ENCODE measurements at regions not wholly inside any gene's neighbourhood (a gene's known extent, or its start where the extent isn't known, plus 50 kb on each side); places are given as distances from the start of the nearest gene placed in this dataset.

DNA sequence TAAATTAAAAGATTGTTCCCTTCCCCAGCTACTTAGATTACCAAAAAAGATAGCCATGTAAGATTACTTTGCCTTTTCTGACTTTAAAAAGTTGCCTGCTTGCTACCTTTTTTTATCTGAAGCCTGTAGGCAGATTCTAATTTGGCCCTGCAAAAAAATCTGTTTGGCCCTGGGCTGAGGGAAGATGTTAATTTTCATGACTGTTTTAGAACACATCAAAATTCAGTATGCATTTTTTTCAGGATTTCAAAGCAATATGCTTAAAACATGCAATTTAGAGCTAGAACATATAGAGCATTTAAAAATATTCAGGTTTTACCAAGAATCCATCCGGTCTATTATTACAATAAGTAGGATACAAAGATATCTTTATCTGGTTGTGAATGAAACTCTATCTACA, 563.6 kb downstream of the NR2F1-AS1 start:
- TF ChIP-seq CTCF (IDR thresholded peaks at IDR 0.05; ENCODE audit: low read length, missing control alignments) = no peak
- no peak for DNase-seq (ENCODE audit: low read depth)
- no peak overlapping the region for H3K4me3 ChIP-seq (replicated peaks; ENCODE audit: low read depth, low read length)

GRCh38 chr5:93010616-93011015, 570.4 kb downstream of the NR2F1-AS1 start:
- TF ChIP-seq CTCF (IDR thresholded peaks at IDR 0.05; ENCODE audit: low read length, missing control alignments) = no peak
- H3K4me3 ChIP-seq (replicated peaks; ENCODE audit: low read depth, low read length) = no peak overlapping the region
- no peak for DNase-seq (ENCODE audit: low read depth)

GRCh38 chr5:93010037-93010436, 571.0 kb downstream of the NR2F1-AS1 start:
- DNase-seq (ENCODE audit: low read depth) = no peak
- TF ChIP-seq CTCF (IDR thresholded peaks at IDR 0.05; ENCODE audit: low read length, missing control alignments) = no peak
- no peak overlapping the region for H3K4me3 ChIP-seq (replicated peaks; ENCODE audit: low read depth, low read length)

GRCh38 chr5:93008502-93009207, 572.4 kb downstream of the NR2F1-AS1 start:
- DNase-seq (ENCODE audit: low read depth) = peak; percentile 24
- no peak for TF ChIP-seq CTCF (IDR thresholded peaks at IDR 0.05; ENCODE audit: low read length, missing control alignments)
- no peak overlapping the region for H3K4me3 ChIP-seq (replicated peaks; ENCODE audit: low read depth, low read length)

DNA sequence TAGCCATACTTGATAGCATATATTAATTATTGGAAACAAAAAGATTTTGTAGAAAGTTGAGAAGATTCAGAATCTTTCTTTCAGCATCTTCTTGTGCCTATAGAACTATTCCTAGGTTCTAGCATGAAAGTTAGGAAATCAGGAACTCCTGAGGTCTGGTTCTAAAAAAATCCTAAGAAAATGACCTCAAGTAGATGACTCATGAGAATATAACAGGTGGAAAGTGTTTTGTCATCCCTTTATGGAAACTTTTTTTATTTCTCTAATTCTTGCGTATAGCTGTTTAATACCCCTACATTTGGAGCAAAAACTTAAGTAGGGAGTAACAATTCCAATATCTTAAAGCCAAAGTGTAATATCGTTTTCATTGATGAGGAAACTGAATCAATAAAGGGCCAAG, 574.1 kb downstream of the NR2F1-AS1 start:
- TF ChIP-seq CTCF (IDR thresholded peaks at IDR 0.05; ENCODE audit: low read length, missing control alignments) = no peak
- no peak overlapping the region for H3K4me3 ChIP-seq (replicated peaks; ENCODE audit: low read depth, low read length)
- no peak for DNase-seq (ENCODE audit: low read depth)

GRCh38 chr5:92998456-92998855, 582.6 kb downstream of the NR2F1-AS1 start:
- no peak for DNase-seq (ENCODE audit: low read depth)
- TF ChIP-seq CTCF (IDR thresholded peaks at IDR 0.05; ENCODE audit: low read length, missing control alignments) = no peak
- H3K4me3 ChIP-seq (replicated peaks; ENCODE audit: low read depth, low read length) = no peak overlapping the region

GRCh38 chr5:92994392-92994791, 586.6 kb downstream of the NR2F1-AS1 start:
- no peak for DNase-seq (ENCODE audit: low read depth)
- H3K4me3 ChIP-seq (replicated peaks; ENCODE audit: low read depth, low read length) = no peak overlapping the region
- TF ChIP-seq CTCF (IDR thresholded peaks at IDR 0.05; ENCODE audit: low read length, missing control alignments) = no peak
